ENCODE measurements at regions not wholly inside any gene's neighbourhood (a gene's known extent, or its start where the extent isn't known, plus 50 kb on each side); places are given as distances from the start of the nearest gene placed in this dataset.
"Not testable (repeated sequence)": the region's sequence is repeated elsewhere in the genome, so short reads cannot be mapped to it uniquely, and the experiment has no call there.

GRCh38 chr6:151154418-151154817 is 85.3 kb upstream of the AKAP12 start:
- no peak for DNase-seq

- no peak for DNase-seq
Observed at GRCh38 chr6:151155095-151155494, 84.7 kb upstream of the AKAP12 start.

- no peak for DNase-seq
Observed at GRCh38 chr6:151160929-151161757, 78.6 kb upstream of the AKAP12 start.

- no peak for DNase-seq
Observed at GRCh38 chr6:151164383-151164782, 75.4 kb upstream of the AKAP12 start.

GRCh38 chr6:151166180-151166579 is 73.6 kb upstream of the AKAP12 start:
- no peak for DNase-seq

GRCh38 chr6:151167034-151167433 is 72.7 kb upstream of the AKAP12 start:
- DNase-seq: no peak

GRCh38 chr6:151170622-151171246 is 69.0 kb upstream of the AKAP12 start:
- DNase-seq: no peak

- DNase-seq: no peak
Observed at GRCh38 chr6:151172751-151173150, 67.0 kb upstream of the AKAP12 start.

GRCh38 chr6:151175662-151176445 is 63.9 kb upstream of the AKAP12 start:
- DNase-seq: no peak

- no peak for DNase-seq
Observed at GRCh38 chr6:151176911-151177770, 62.6 kb upstream of the AKAP12 start.

- DNase-seq: no peak
Observed at GRCh38 chr6:151178373-151178772, 61.4 kb upstream of the AKAP12 start.

- no peak for DNase-seq
Observed at GRCh38 chr6:151179321-151179720, 60.4 kb upstream of the AKAP12 start.

GRCh38 chr6:151180330-151181048 is 59.3 kb upstream of the AKAP12 start:
- no peak for DNase-seq

GRCh38 chr6:151181706-151182363 is 57.9 kb upstream of the AKAP12 start:
- peak in 1 of 5 experiments; percentile 32 for DNase-seq

GRCh38 chr6:151182958-151183357 is 56.8 kb upstream of the AKAP12 start:
- DNase-seq: not testable (repeated sequence)

- DNase-seq: no peak
Observed at GRCh38 chr6:151185148-151185547, 54.6 kb upstream of the AKAP12 start.

- no peak for DNase-seq
Observed at GRCh38 chr6:151186306-151186705, 53.5 kb upstream of the AKAP12 start.

GRCh38 chr6:151186804-151187330 is 52.9 kb upstream of the AKAP12 start:
- DNase-seq: no peak
